ENCODE measurements at regions not wholly inside any gene's neighbourhood (a gene's known extent, or its start where the extent isn't known, plus 50 kb on each side); places are given as distances from the start of the nearest gene placed in this dataset.

- H3K9me3 ChIP-seq (ENCODE audit: control insufficient read depth in 2 of 2, low read length in 2 of 2): no peaks in the 10 kb centered on the region
- H3K27ac Mint-ChIP-seq: no peak overlapping the region
- no peaks in the 10 kb centered on the region for H3K4me1 Mint-ChIP-seq
- H3K36me3 Mint-ChIP-seq: no peaks in the 10 kb centered on the region
- peak overlapping the region in 1 of 4 donors; percentile 17 for H3K4me3 Mint-ChIP-seq
- no peak for ATAC-seq (ENCODE audit: low read depth in 2 of 2)
- H3K9me3 Mint-ChIP-seq: peaks cover 0 to 4% (median 0%) of the 10 kb centered on the region in 7 donors
- no peak for DNase-seq
- H3K36me3 ChIP-seq (ENCODE audit: control insufficient read depth, insufficient read depth, low read length): no peaks in the 10 kb centered on the region
- peaks cover 2% of the 10 kb centered on the region for H3K27me3 ChIP-seq (ENCODE audit: control insufficient read depth, insufficient read depth, low read length)
- H3K4me3 ChIP-seq (ENCODE audit: low read depth, low read length): no peak overlapping the region
- H3K27me3 Mint-ChIP-seq: peaks cover 31% of the 10 kb centered on the region
- no peak overlapping the region for H3K27ac ChIP-seq (ENCODE audit: insufficient read depth, low read length, poor library complexity, severe bottlenecking)
- H3K4me1 ChIP-seq (ENCODE audit: control insufficient read depth, insufficient read depth, low read length, poor library complexity, severe bottlenecking): no peaks in the 10 kb centered on the region
Observed at GRCh38 chr3:71900057-71900456, 115.1 kb upstream of the PROK2 start.

- peaks cover 32% of the 10 kb centered on the region for H3K27me3 Mint-ChIP-seq
- ATAC-seq (ENCODE audit: low read depth in 2 of 2) (no peak), DNase-seq (no peak)
- Histone ChIP-seq H3K27ac (ENCODE audit: insufficient read depth, low read length, poor library complexity, severe bottlenecking) (no peak overlapping the region), H3K9me3 (ENCODE audit: control insufficient read depth in 2 of 2, low read length in 2 of 2) (no peaks in the 10 kb centered on the region), H3K36me3 (ENCODE audit: control insufficient read depth, insufficient read depth, low read length) (no peaks in the 10 kb centered on the region), H3K27me3 (ENCODE audit: control insufficient read depth, insufficient read depth, low read length) (peaks cover 2% of the 10 kb centered on the region), H3K4me1 (ENCODE audit: control insufficient read depth, insufficient read depth, low read length, poor library complexity, severe bottlenecking) (no peaks in the 10 kb centered on the region), H3K4me3 (ENCODE audit: low read depth, low read length) (no peak overlapping the region)
- H3K9me3 Mint-ChIP-seq: peaks cover 0 to 4% (median 0%) of the 10 kb centered on the region in 7 donors
- H3K36me3 Mint-ChIP-seq: no peaks in the 10 kb centered on the region
- H3K27ac Mint-ChIP-seq: peak overlapping the region in 1 of 3 donors; percentile 40
- no peak overlapping the region for H3K4me3 Mint-ChIP-seq
- no peaks in the 10 kb centered on the region for H3K4me1 Mint-ChIP-seq
Observed at GRCh38 chr3:71896751-71897150, 111.8 kb upstream of the PROK2 start.

DNA sequence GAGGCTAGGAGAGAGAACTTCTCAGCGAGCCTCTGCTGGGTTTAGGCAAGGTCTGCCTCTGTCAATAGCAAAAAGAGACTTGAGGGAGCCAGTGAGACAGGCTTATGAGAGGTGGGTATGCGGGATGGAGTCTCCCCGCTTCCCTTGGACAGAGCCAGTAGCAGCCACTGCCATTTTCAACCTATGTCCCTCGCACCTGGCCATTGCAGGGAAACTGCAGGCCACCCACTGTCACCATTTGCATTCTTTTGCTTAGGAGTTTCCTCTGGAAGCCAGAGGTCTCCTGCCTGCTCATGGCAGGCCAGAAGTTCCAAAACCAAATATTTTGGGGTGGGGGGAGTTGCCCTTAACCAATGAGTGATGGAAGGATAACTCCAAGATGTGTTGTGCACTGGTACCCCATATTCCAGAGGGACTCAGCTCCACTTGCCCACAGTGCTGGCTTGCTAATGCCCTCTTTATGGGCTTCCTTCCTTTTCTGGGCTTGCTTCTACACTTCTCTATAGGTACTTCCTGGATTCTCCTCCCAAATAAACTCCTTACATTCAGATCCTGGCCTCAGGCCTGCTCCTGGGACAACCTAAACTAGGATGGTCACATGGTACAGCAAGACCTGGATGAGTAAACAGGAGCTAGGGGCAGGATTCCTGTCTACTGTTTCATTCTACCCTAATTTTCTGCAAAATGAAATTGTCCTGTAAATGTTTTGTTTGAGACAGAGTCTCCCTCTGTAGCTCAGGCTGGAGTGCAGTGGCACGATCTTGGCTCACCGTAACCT lies 108.9 kb upstream of the PROK2 start:
- Mint-ChIP-seq H3K27me3 (peaks cover 24% of the 10 kb centered on the region), H3K36me3 (no peaks in the 10 kb centered on the region), H3K9me3 (peaks cover 0 to 2% (median 0%) of the 10 kb centered on the region in 7 donors), H3K4me3 (no peak overlapping the region), H3K4me1 (no peaks in the 10 kb centered on the region), H3K27ac (no peak overlapping the region)
- Histone ChIP-seq H3K4me1 (ENCODE audit: control insufficient read depth, insufficient read depth, low read length, poor library complexity, severe bottlenecking) (no peaks in the 10 kb centered on the region), H3K27ac (ENCODE audit: insufficient read depth, low read length, poor library complexity, severe bottlenecking) (no peak overlapping the region), H3K4me3 (ENCODE audit: low read depth, low read length) (no peak overlapping the region), H3K36me3 (ENCODE audit: control insufficient read depth, insufficient read depth, low read length) (no peaks in the 10 kb centered on the region), H3K9me3 (ENCODE audit: control insufficient read depth in 2 of 2, low read length in 2 of 2) (no peaks in the 10 kb centered on the region), H3K27me3 (ENCODE audit: control insufficient read depth, insufficient read depth, low read length) (peaks cover 2% of the 10 kb centered on the region)
- no peak for ATAC-seq (ENCODE audit: low read depth in 2 of 2)
- DNase-seq: no peak

DNA sequence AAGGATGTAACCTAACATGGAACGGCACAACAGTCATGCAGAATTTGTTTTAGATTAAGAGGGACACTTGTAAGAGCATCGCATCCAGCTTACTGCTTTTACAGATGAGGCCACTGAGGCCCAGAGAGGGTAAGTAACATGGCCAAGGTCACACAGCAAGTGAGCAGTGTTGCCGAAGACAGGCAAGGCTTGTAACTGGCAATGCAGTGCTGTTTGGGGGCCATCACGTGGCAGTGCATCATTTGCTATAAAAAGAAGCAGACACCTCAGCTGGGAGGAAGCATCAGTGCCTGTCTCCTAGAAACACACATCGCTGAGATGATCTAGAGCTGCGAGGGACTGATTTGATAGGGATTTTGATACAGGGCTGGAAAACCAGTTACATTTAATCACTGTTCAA lies 108.2 kb upstream of the PROK2 start:
- Mint-ChIP-seq H3K27ac (no peak overlapping the region), H3K36me3 (no peaks in the 10 kb centered on the region), H3K27me3 (peaks cover 24% of the 10 kb centered on the region), H3K4me1 (no peaks in the 10 kb centered on the region), H3K9me3 (peaks cover 0 to 2% (median 0%) of the 10 kb centered on the region in 7 donors), H3K4me3 (no peak overlapping the region)
- H3K4me1 ChIP-seq (ENCODE audit: control insufficient read depth, insufficient read depth, low read length, poor library complexity, severe bottlenecking): no peaks in the 10 kb centered on the region
- no peaks in the 10 kb centered on the region for H3K36me3 ChIP-seq (ENCODE audit: control insufficient read depth, insufficient read depth, low read length)
- no peak overlapping the region for H3K4me3 ChIP-seq (ENCODE audit: low read depth, low read length)
- H3K27ac ChIP-seq (ENCODE audit: insufficient read depth, low read length, poor library complexity, severe bottlenecking): no peak overlapping the region
- no peaks in the 10 kb centered on the region for H3K9me3 ChIP-seq (ENCODE audit: control insufficient read depth in 2 of 2, low read length in 2 of 2)
- ATAC-seq (ENCODE audit: low read depth in 2 of 2): no peak
- DNase-seq: no peak
- H3K27me3 ChIP-seq (ENCODE audit: control insufficient read depth, insufficient read depth, low read length): peaks cover 2% of the 10 kb centered on the region

- H3K4me3 Mint-ChIP-seq: no peak overlapping the region
Observed at GRCh38 chr3:71891483-71891882, 106.5 kb upstream of the PROK2 start.

GRCh38 chr3:71890356-71890931 lies 105.5 kb upstream of the PROK2 start:
- Mint-ChIP-seq H3K36me3 (no peaks in the 10 kb centered on the region), H3K4me1 (no peaks in the 10 kb centered on the region), H3K4me3 (no peak overlapping the region), H3K27me3 (peaks cover 27% of the 10 kb centered on the region), H3K27ac (no peak overlapping the region), H3K9me3 (peaks cover 0 to 2% (median 0%) of the 10 kb centered on the region in 7 donors)
- Histone ChIP-seq H3K27ac (ENCODE audit: insufficient read depth, low read length, poor library complexity, severe bottlenecking) (no peak overlapping the region), H3K36me3 (ENCODE audit: control insufficient read depth, insufficient read depth, low read length) (no peaks in the 10 kb centered on the region), H3K9me3 (ENCODE audit: control insufficient read depth in 2 of 2, low read length in 2 of 2) (no peaks in the 10 kb centered on the region), H3K4me3 (ENCODE audit: low read depth, low read length) (no peak overlapping the region), H3K27me3 (ENCODE audit: control insufficient read depth, insufficient read depth, low read length) (peaks cover 4% of the 10 kb centered on the region), H3K4me1 (ENCODE audit: control insufficient read depth, insufficient read depth, low read length, poor library complexity, severe bottlenecking) (no peaks in the 10 kb centered on the region)
- ATAC-seq (ENCODE audit: low read depth in 2 of 2) (no peak), DNase-seq (no peak)

More at GRCh38 chr3:71891483-71891882, 106.5 kb upstream of the PROK2 start:
- Histone ChIP-seq H3K36me3 (ENCODE audit: control insufficient read depth, insufficient read depth, low read length) (no peaks in the 10 kb centered on the region), H3K27ac (ENCODE audit: insufficient read depth, low read length, poor library complexity, severe bottlenecking) (no peak overlapping the region), H3K27me3 (ENCODE audit: control insufficient read depth, insufficient read depth, low read length) (peaks cover 2% of the 10 kb centered on the region), H3K9me3 (ENCODE audit: control insufficient read depth in 2 of 2, low read length in 2 of 2) (no peaks in the 10 kb centered on the region), H3K4me1 (ENCODE audit: control insufficient read depth, insufficient read depth, low read length, poor library complexity, severe bottlenecking) (no peaks in the 10 kb centered on the region), H3K4me3 (ENCODE audit: low read depth, low read length) (no peak overlapping the region)
- ATAC-seq (ENCODE audit: low read depth in 2 of 2): no peak
- Mint-ChIP-seq H3K27me3 (peaks cover 22% of the 10 kb centered on the region), H3K27ac (no peak overlapping the region), H3K36me3 (no peaks in the 10 kb centered on the region), H3K4me1 (no peaks in the 10 kb centered on the region), H3K9me3 (peaks cover 0 to 2% (median 0%) of the 10 kb centered on the region in 7 donors)
- DNase-seq: no peak

DNA sequence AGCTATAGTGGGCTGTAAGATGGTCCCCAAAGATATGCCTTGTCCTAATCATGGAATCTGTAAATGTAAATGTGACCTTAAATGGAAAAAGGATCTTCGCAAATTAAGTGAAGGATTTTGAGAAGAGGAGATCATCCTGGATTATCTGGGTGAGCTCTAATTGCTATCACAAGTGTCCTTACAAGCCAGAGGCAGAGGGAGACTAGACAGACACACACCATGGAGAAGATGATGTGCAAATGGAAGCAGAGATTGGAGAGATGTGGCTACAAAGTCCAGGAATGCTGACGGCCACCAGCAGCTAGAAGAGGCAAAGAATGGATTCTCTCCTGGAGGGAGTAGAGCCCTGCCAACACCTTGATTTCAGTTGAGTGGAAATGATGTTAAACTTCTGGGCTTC lies 102.3 kb upstream of the PROK2 start:
- no peak for DNase-seq
- Mint-ChIP-seq H3K4me1 (no peaks in the 10 kb centered on the region), H3K36me3 (no peaks in the 10 kb centered on the region), H3K9me3 (peaks cover 0 to 2% (median 0%) of the 10 kb centered on the region in 7 donors), H3K4me3 (no peak overlapping the region), H3K27me3 (peaks cover 34% of the 10 kb centered on the region), H3K27ac (no peak overlapping the region)
- no peak for ATAC-seq (ENCODE audit: low read depth in 2 of 2)
- Histone ChIP-seq H3K27ac (ENCODE audit: insufficient read depth, low read length, poor library complexity, severe bottlenecking) (no peak overlapping the region), H3K36me3 (ENCODE audit: control insufficient read depth, insufficient read depth, low read length) (no peaks in the 10 kb centered on the region), H3K4me1 (ENCODE audit: control insufficient read depth, insufficient read depth, low read length, poor library complexity, severe bottlenecking) (no peaks in the 10 kb centered on the region), H3K9me3 (ENCODE audit: control insufficient read depth in 2 of 2, low read length in 2 of 2) (no peaks in the 10 kb centered on the region), H3K4me3 (ENCODE audit: low read depth, low read length) (no peak overlapping the region), H3K27me3 (ENCODE audit: control insufficient read depth, insufficient read depth, low read length) (peaks cover 6% of the 10 kb centered on the region)

GRCh38 chr3:71885006-71885405 lies 100.1 kb upstream of the PROK2 start:
- ATAC-seq (ENCODE audit: low read depth in 2 of 2): no peak
- Histone ChIP-seq H3K27ac (ENCODE audit: insufficient read depth, low read length, poor library complexity, severe bottlenecking) (no peak overlapping the region), H3K9me3 (ENCODE audit: control insufficient read depth in 2 of 2, low read length in 2 of 2) (no peaks in the 10 kb centered on the region), H3K36me3 (ENCODE audit: control insufficient read depth, insufficient read depth, low read length) (no peaks in the 10 kb centered on the region), H3K4me1 (ENCODE audit: control insufficient read depth, insufficient read depth, low read length, poor library complexity, severe bottlenecking) (no peaks in the 10 kb centered on the region), H3K27me3 (ENCODE audit: control insufficient read depth, insufficient read depth, low read length) (peaks cover 8% of the 10 kb centered on the region), H3K4me3 (ENCODE audit: low read depth, low read length) (no peak overlapping the region)
- no peak for DNase-seq
- no peaks in the 10 kb centered on the region for H3K36me3 Mint-ChIP-seq
- no peak overlapping the region for H3K27ac Mint-ChIP-seq
- no peaks in the 10 kb centered on the region for H3K4me1 Mint-ChIP-seq
- no peaks in the 10 kb centered on the region for H3K9me3 Mint-ChIP-seq
- peaks cover 48% of the 10 kb centered on the region for H3K27me3 Mint-ChIP-seq
- H3K4me3 Mint-ChIP-seq: no peak overlapping the region
